ENCODE measurements at regions not wholly inside any gene's neighbourhood (a gene's known extent, or its start where the extent isn't known, plus 50 kb on each side); places are given as distances from the start of the nearest gene placed in this dataset.

GRCh38 chr6:15969236-15969778 is 159.6 kb upstream of the MYLIP start:
- Histone ChIP-seq H3K9me3 (replicated peaks; ENCODE audit: control insufficient read depth, insufficient read depth, low read length) (peaks cover 3% of the 10 kb centered on the region; the same call in 1 of the 3 replicates), H3K9ac (ENCODE audit: control insufficient read depth, insufficient read depth, low read length) (no peak overlapping the region), H3K36me3 (ENCODE audit: control insufficient read depth in 2 of 2, insufficient read depth in 2 of 2, low read length in 1 of 2) (no peaks in the 10 kb centered on the region), H4K20me1 (ENCODE audit: control insufficient read depth, insufficient read depth) (no peaks in the 10 kb centered on the region), H3K4me3 (no peak overlapping the region), H3K79me2 (ENCODE audit: control insufficient read depth, insufficient read depth, low read length) (no peaks in the 10 kb centered on the region), H3K27me3 (replicated peaks in 1 of 2; ENCODE audit: control insufficient read depth in 2 of 2, insufficient read depth in 2 of 2, low read length in 1 of 2) (no peaks in the 10 kb centered on the region), H2AFZ (ENCODE audit: control insufficient read depth, low read depth, low read length) (no peak overlapping the region), H3K4me2 (ENCODE audit: control insufficient read depth, insufficient read depth) (no peak overlapping the region), H3K27ac (ENCODE audit: control insufficient read depth, insufficient read depth) (no peak overlapping the region), H3K4me1 (ENCODE audit: control insufficient read depth, insufficient read depth, low read length) (no peaks in the 10 kb centered on the region)
- CTCF ChIA-PET, result no interaction called here
- intact Hi-C loops (cut with micrococcal nuclease; ENCODE audit: unreplicated experiment), result loop anchor here (10.0 kb wide), 1 partner anchor 195 kb away; no protein-coding TSS in a partner anchor
- DNase-seq (ENCODE audit: low read depth, low spot score) (no peak), FAIRE-seq (no peak), ATAC-seq (no peak)
- POLR2A ChIA-PET, result interaction anchor here (0.7 to 1.2 kb wide), 3 partner anchors 9 to 93 kb away, joined by 3 read pairs; no protein-coding TSS in a partner anchor
- in situ Hi-C loops (cut with MboI), result no loop called here
- SMC1A ChIA-PET (ENCODE audit: uncharacterized antibody, unreplicated experiment), result interaction anchor here (0.5 to 1.4 kb wide), 6 partner anchors 15 to 1886 kb away, joined by 3 to 5 read pairs (median 3); no protein-coding TSS in a partner anchor
- WGBS (ENCODE audit: insufficient coverage, insufficient replicate concordance, low lambda C conversion rate, missing lambda C conversion rate), result 100% methylated on average over 3 of the region's 3 CpGs
- TF ChIP-seq ZNF384 (IDR thresholded peaks at IDR 0.05; ENCODE audit: borderline replicate concordance, low read depth, low read length) (no peak), POLR2AphosphoS5 (IDR thresholded peaks at IDR 0.05; ENCODE audit: low read length) (no peak), POLR2AphosphoS2 (IDR thresholded peaks at IDR 0.05; ENCODE audit: low read depth, low read length) (no peak)
- TF ChIP-seq, protein P1, sequence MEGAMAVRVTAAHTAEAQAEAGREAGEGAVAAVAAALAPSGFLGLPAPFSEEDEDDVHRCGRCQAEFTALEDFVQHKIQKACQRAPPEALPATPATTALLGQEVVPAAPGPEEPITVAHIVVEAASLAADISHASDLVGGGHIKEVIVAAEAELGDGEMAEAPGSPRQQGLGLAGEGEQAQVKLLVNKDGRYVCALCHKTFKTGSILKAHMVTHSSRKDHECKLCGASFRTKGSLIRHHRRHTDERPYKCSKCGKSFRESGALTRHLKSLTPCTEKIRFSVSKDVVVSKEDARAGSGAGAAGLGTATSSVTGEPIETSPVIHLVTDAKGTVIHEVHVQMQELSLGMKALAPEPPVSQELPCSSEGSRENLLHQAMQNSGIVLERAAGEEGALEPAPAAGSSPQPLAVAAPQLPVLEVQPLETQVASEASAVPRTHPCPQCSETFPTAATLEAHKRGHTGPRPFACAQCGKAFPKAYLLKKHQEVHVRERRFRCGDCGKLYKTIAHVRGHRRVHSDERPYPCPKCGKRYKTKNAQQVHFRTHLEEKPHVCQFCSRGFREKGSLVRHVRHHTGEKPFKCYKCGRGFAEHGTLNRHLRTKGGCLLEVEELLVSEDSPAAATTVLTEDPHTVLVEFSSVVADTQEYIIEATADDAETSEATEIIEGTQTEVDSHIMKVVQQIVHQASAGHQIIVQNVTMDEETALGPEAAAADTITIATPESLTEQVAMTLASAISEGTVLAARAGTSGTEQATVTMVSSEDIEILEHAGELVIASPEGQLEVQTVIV (IDR thresholded peaks at IDR 0.05; ENCODE audit: borderline replicate concordance, partially characterized antibody), result no peak
- TF ChIP-seq, protein P2, sequence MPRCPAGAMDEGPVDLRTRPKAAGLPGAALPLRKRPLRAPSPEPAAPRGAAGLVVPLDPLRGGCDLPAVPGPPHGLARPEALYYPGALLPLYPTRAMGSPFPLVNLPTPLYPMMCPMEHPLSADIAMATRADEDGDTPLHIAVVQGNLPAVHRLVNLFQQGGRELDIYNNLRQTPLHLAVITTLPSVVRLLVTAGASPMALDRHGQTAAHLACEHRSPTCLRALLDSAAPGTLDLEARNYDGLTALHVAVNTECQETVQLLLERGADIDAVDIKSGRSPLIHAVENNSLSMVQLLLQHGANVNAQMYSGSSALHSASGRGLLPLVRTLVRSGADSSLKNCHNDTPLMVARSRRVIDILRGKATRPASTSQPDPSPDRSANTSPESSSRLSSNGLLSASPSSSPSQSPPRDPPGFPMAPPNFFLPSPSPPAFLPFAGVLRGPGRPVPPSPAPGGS (IDR thresholded peaks at IDR 0.05; ENCODE audit: borderline replicate concordance, insufficient read depth, low read depth, low read length, poor library complexity, severe bottlenecking), result no peak
- RAD21 ChIA-PET (ENCODE audit: unreplicated experiment), result no interaction called here
- no TSS peak for BruUV-seq (replicated peaks)

All from GM12878 (cell line).